ENCODE measurements at regions not wholly inside any gene's neighbourhood (a gene's known extent, or its start where the extent isn't known, plus 50 kb on each side); places are given as distances from the start of the nearest gene placed in this dataset.

- DNase-seq = no peak
Observed at GRCh38 chr2:9135822-9136558, 70.6 kb upstream of the ASAP2 start.

DNA sequence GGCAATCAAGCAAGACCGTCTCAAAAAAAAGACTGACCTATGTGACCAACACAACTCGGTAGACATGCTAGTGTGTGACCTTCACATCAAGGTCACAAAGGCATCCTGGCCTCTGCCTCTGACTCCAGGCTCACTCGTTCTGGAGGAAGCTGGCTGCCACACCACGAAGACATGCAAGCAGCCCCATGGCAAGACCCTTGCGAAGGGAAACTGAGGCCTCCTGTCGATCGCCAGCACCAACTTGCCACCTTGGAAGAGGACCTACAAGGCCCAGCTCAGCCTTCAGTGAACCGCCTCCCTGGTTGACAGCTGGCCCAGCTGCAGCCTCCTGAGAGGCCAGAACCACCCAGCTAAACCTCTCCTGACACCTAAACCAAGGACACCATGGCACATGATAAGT lies 79.3 kb upstream of the ASAP2 start:
- no peak for DNase-seq

DNA sequence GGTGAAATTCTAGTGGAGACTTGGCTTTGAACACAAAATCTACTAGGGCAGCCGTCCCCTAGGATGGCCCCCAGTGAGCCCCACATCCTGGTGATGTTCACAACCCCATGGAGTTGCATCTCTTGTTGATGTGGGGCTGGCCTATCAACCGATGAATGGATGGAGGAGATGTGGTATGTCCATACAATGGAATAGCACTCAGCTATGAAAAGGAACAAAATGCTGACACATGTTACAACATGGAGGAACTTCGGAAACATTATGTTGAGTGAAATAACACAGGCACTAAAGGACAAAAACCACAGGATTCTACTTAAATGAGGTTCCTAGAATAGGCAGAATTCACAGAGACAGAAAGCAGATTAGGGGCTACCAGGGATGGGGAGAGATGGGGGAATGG lies 80.1 kb upstream of the ASAP2 start:
- no peak for DNase-seq

- DNase-seq = no peak
Observed at GRCh38 chr2:9124231-9124741, 82.3 kb upstream of the ASAP2 start.

DNA sequence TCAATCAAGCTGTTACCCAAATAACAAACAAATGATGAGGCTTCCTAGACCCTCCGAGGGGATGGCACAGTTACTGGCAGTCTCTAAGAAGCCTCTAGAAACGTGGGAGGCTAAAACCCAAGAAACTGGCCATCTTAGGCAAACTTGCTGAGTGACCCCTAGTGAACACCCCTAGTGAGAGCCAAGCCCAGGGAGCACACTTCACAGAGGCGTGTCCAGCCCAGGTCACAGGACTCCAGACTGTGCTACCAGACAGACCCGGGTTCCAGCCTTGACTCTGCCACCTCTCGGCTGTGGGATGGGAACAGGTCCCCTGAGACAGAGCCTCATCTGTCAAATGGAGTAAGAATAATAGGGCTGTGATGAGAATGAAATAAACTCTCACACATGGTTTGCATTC lies 83.5 kb upstream of the ASAP2 start:
- DNase-seq = no peak

- DNase-seq = no peak
Observed at GRCh38 chr2:9122367-9122766, 84.2 kb upstream of the ASAP2 start.

DNA sequence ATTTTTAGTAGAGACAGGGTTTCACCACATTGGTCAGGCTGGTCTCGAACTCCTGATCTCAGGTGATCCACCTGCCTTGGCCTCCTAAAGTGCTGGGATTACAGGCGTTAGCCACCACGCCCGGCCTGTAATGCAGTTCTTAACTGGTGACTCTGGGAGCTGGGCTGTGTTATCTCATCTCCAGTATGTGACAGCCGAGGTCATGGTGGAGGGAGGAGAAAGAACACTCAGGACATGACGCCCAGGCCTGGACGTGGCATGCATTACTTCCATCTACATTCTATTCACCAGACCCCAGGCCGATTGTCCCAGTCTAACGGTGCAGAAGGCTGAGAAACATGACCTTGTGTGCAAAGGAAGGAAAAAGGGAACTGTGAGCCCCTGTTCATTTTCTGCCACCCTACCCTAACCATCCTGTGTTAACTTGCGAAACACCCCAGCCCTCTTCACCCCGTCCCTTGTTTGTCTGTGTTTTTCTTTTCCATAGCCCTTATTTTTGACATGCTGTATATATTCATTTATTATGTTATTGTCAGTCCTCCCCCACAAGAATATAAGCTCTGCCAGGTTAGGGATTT lies 88.1 kb upstream of the ASAP2 start:
- no peak for DNase-seq

DNA sequence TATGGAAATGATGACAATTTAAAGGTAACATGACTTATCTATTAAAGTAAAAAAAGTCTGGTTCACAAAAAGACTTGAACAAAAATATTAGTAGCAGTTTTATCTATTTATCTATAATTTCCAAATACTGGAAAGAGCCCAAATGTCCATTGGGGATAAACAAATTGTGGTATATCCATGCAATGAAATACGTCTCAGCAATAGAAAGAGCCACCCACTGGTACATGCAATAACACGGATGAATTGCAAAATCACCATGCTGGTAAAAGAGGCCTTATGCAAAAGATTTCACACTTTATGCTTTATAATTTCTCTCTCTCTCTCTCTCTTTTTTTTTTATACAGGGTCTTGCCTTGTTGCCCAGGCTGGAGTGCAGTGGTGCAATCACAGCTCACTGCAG lies 91.4 kb upstream of the ASAP2 start:
- DNase-seq = no peak

DNA sequence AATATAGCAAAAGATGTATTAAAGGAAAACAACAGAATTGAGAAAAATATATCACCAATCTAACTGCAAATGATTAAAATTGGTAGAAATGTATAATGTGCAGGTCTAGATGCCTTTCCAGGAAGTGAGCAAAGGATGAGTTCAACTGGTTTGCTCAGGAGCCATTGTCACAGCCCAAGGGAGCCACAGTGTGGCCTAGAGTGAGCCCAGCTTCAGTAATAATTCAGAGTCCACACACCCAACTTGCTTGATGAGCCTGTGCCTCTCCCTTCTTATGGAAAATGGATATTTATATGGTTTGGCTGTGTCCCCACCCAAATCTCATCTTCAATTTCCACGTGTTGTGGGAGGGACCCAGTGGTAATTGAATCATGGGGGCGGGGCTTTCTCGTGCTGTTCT lies 92.2 kb upstream of the ASAP2 start:
- no peak for DNase-seq

GRCh38 chr2:9113916-9114315 lies 92.7 kb upstream of the ASAP2 start:
- DNase-seq = no peak

GRCh38 chr2:9113262-9113661 lies 93.3 kb upstream of the ASAP2 start:
- no peak for DNase-seq

DNA sequence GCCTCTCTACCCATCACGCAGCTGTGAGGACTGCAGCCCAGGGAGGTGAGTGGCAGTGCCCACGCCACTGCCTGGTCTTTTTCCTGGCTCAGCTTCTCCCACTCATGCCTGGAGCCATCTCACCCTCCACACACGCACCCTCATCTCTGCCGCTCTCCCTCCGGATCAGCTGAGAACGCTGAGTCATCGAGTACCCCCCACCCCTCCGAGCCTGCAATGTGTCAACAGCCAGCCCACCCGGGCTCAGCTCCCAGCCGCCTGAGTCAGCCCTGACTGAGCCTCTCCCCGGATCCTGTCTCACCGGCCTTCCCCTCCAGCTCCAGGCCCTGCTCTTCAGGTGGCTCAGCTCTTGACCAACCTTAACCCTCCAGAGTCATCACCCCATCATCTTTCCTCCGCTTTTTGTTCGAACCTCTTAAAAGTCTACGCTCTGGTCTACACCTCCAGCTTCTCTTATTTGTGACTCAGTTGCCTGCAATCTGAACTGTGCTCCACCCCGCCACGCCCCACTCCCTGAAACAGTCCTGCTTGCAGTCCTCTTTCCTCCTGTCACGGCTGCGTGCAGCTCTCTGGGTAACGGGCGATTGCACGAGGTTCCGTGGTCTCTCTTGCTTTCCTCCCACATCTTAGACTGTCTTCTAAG lies 94.4 kb upstream of the ASAP2 start:
- no peak for DNase-seq

- no peak for DNase-seq
Observed at GRCh38 chr2:9110893-9111569, 95.6 kb upstream of the ASAP2 start.

DNA sequence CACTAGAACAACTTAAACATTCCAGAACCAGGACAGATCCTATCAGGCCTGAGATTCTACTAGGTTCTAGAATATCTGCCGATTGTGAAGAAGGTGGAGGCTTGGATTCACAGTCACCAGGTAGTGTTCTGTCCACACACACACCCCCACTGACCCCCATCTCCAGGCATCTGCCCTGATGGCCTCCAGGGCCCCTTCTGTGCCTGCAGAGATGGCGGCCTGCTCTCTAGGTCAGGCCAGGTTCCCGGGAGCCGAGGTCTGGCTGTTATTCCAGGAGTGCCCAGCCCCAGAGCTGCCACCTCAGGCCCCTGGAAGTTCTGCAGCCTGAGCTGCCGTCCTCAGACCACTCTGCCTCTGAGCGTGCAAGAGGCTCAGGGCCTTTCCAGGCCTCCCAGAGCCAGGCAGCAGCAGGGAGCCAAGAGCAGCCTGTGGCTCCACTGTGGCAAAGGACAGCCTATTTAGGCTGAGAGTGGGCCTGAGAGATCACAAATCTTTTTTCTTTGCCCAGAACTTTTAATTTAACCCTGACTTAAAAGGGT lies 96.2 kb upstream of the ASAP2 start:
- no peak for DNase-seq

DNA sequence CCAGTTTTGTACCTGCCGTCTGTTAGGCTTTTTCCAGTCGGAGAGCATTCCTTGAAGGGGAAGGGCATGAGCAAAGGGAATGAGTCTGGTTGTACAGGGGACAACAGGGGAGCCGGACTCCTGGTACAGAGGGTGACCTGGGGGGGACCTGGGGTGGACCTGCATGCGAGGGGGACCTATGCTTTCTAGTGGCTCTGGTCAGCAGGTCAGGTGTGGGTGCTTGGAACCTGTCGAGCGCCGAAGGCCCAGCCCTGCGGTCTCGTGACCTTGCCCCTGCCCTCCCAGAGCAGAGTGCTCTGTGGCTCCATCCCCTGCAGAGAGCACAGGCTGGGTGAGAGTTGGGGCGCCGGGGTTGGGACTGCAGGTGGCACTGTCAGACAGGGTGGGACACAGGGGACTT lies 96.7 kb upstream of the ASAP2 start:
- no peak for DNase-seq

DNA sequence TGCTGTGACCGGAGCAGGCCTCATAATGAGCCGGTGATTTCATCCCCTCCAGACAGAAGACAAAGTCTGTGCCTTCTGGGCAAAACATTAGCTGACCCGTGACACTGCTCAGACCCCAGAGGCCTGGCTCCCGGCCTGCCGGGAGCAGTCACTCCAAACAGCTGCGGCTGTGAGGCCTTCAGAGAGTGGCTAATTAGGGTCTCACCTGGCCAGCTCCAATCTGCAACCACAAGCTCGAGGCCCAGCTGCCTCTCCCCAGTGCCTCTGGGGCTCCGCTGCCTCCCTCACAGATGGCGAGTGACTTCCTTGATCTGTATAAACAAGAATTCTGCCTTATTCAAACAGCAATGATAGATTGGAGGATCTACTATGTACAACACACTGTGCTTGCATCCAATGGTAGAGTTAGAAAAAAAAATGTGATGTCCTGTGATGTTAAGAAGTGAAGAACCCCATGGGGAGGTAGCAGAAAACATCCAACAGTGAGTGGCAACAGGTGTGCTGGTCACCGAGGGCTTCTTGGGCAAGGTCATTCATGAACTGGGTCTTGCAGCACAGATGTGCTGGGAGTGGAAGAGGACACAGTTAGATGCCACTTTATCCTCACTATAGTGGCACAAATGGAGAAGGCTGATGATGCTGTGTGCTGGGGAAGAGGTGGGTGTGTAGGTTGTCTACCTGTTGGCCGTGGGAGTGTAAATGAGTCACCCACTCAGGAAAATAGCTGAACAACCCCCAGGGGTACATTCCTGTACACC lies 98.2 kb upstream of the ASAP2 start:
- no peak for DNase-seq

DNA sequence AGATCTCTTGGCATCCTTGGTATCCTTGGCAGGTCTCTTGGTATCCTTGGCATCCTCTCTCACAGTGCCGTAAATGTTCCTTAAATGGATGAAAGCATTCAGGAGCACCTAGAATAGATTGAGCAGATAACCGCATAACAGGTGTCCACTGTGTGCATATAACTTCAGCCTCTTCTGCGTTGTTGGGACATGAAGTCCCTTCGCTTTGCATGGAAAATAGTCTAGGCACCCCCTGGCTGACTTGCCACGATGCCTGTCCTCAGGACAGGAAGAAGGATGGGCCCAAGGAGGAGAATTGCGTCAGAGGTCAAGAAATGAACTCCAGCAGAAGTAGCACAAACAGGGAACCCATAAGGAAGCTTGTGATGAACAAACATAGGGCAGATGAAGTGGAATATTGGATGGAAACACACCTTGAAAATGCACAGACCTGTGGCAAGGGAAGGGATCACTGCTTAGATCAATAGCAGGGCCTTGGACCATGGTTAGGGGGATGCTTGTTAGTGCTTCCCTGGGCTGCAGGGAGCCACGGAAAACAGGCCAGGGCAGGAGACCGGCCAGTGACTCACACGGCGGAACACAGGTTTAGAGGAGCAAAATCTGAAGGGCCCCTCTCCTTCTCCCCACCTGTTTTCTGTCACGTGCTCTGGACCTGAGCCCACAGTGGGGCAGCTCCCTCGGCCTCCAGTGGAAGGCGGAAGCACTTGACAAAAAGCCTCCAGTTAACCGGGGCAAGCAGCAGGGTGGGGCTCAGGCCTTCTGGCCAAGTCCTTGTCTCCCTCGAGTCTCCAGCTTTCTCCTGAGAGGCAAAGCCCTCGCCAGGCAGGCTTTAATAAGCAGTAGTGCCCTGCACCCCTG lies 99.2 kb upstream of the ASAP2 start:
- no peak for DNase-seq

GRCh38 chr2:9106338-9107167 lies 100.1 kb upstream of the ASAP2 start:
- no peak for DNase-seq

DNA sequence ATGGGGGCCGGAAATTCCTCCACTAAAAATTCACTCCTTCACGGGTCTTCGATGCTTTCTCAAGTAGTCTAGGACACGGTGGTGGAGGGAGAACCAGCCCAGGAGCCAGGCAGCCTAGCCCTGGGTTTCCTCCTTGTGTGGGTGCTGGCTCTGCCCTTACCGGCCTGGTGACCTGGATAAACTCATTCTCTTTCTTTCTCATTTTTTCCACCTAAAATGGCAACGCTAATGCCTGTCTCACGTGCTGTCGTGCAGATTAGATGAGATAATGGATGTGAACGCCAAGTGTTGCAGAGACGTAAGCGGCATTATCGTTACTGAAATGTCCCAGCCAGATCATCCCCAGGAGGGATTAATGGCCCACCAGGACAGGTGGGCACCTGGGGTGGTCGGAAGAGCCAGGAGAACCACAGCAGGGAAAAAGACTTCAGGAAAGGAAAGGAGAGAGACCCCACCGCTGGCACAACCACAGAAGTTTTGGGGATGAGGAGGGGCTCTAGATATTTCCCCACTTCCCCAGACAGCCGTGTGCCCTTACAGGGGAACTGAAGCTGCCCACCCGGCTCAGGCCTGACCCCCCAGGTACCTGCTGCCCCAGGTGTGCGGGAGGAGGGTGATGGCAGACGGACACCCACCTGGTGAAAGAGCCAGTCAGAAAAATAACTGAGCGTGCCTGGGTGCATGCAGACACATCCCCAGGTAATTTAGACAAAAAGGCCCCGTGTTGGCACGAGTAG lies 100.8 kb upstream of the ASAP2 start:
- no peak for DNase-seq

All from hindlimb muscle (tissue), 1 donor.